Lower leg skin (tissue), 3 donors: ENCODE measurements at regions not wholly inside any gene's neighbourhood (a gene's known extent, or its start where the extent isn't known, plus 50 kb on each side); places are given as distances from the start of the nearest gene placed in this dataset.

Experiments used
- POLR2A ChIP-seq, 2 donors: fragments of 450-650 bp; IDR thresholded peaks; one replicate each; pipeline ENCODE4 v1.6.1; 2016 to 2017; ENCODE audit warnings: antibody characterized with exemption in 2 of 2, mild to moderate bottlenecking in 1 of 2, moderate library complexity in 1 of 2
- TF ChIP-seq, protein P1 (sequence below), 3 donors: fragments of 450-650 bp; IDR thresholded peaks; one replicate each; pipeline ENCODE4 v1.5.1; 2016; ENCODE audit warnings: antibody characterized with exemption in 3 of 3, mild to moderate bottlenecking in 3 of 3, moderate library complexity in 2 of 3

DNA sequence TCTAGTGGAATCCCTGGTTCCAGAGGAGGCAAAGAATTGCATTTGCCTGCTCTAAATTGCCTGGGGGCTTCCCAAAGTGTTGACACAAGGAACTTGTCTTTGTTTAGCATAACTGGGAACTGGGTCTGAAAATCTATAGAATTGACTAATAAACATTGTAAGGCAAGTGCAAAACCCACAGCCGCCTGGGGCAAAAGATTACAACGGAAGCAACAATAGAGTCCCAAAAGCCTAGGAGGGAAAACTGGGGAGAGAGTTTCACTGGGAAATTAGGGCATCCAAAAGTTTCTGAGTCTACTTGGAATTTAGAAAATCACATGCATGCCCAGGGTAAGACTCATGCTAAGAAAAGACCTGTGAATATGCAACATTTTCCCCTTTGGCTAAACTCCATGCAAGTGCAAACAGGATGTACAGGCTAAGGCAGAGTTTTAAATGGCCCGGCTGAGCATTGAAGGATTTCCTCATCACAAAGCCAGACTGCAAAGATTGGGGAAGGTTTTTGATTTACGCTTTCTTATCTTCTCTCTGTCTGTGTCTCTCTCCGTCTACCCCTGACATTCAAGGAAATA is 725.3 kb upstream of the NCAM2 start:
- TF ChIP-seq, protein P1, sequence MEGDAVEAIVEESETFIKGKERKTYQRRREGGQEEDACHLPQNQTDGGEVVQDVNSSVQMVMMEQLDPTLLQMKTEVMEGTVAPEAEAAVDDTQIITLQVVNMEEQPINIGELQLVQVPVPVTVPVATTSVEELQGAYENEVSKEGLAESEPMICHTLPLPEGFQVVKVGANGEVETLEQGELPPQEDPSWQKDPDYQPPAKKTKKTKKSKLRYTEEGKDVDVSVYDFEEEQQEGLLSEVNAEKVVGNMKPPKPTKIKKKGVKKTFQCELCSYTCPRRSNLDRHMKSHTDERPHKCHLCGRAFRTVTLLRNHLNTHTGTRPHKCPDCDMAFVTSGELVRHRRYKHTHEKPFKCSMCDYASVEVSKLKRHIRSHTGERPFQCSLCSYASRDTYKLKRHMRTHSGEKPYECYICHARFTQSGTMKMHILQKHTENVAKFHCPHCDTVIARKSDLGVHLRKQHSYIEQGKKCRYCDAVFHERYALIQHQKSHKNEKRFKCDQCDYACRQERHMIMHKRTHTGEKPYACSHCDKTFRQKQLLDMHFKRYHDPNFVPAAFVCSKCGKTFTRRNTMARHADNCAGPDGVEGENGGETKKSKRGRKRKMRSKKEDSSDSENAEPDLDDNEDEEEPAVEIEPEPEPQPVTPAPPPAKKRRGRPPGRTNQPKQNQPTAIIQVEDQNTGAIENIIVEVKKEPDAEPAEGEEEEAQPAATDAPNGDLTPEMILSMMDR (IDR thresholded peaks at IDR 0.05): no peak
- TF ChIP-seq POLR2A (IDR thresholded peaks at IDR 0.05): no peak
